ENCODE measurements at regions not wholly inside any gene's neighbourhood (a gene's known extent, or its start where the extent isn't known, plus 50 kb on each side); places are given as distances from the start of the nearest gene placed in this dataset.

DNA sequence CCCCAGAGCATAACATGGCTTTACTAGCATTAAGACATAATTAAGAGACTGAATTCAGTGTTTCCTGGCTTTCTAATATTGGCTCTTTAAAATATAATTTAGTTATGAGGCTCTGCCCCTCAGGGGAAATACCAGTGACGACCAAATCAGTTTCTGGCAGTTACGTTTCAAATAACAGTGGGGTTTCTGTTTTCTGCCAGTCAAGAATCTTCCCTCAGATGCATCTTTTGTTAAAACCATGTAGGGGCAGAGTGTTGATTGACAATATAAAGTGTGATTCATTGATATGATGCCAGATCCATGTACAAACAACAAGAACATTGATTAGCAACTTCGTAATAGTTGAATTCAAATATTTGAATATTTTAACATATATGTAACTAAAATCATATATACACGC, 1169.7 kb downstream of the DIAPH3 start:
- no peaks in the 10 kb centered on the region for H3K36me3 ChIP-seq
- DNase-seq (ENCODE audit: low spot score in 2 of 2): no peak
- H3K4me1 ChIP-seq: no peaks in the 10 kb centered on the region
- H3K27ac ChIP-seq: no peak overlapping the region
- no peak overlapping the region for H3K4me3 ChIP-seq
- H3K27me3 ChIP-seq: no peaks in the 10 kb centered on the region
- TF ChIP-seq, protein P1, sequence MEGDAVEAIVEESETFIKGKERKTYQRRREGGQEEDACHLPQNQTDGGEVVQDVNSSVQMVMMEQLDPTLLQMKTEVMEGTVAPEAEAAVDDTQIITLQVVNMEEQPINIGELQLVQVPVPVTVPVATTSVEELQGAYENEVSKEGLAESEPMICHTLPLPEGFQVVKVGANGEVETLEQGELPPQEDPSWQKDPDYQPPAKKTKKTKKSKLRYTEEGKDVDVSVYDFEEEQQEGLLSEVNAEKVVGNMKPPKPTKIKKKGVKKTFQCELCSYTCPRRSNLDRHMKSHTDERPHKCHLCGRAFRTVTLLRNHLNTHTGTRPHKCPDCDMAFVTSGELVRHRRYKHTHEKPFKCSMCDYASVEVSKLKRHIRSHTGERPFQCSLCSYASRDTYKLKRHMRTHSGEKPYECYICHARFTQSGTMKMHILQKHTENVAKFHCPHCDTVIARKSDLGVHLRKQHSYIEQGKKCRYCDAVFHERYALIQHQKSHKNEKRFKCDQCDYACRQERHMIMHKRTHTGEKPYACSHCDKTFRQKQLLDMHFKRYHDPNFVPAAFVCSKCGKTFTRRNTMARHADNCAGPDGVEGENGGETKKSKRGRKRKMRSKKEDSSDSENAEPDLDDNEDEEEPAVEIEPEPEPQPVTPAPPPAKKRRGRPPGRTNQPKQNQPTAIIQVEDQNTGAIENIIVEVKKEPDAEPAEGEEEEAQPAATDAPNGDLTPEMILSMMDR (IDR thresholded peaks at IDR 0.05): no peak
- H3K9me3 ChIP-seq: no peaks in the 10 kb centered on the region
- 53 to 55% methylated on average over 4 of the region's 4 CpGs for WGBS, 2 donors

DNA sequence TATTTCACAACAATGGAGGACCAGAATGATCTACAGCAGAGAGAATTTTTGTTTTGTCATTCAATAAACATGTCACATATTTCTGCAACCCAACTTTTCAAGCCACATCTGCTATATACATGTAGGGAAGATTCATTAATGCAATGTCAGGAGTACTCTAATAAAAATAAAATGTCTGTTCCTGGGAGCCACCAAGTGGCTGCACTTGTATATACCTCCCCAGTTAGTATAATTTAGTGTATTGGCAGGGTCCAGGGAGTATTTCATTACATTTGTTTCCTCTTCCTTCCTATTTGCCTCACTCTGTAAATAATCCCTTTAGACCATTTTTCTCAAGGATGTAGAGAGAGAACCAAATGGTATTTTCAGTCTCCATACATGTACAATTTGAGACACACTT, 1169.0 kb downstream of the DIAPH3 start:
- Histone ChIP-seq H3K27ac (no peak overlapping the region), H3K4me1 (no peaks in the 10 kb centered on the region), H3K9me3 (no peaks in the 10 kb centered on the region), H3K27me3 (no peaks in the 10 kb centered on the region), H3K4me3 (no peak overlapping the region), H3K36me3 (no peaks in the 10 kb centered on the region)
- TF ChIP-seq, protein P1 (IDR thresholded peaks at IDR 0.05): no peak
- TF ChIP-seq POLR2A (IDR thresholded peaks at IDR 0.05) (no peak), EP300 (IDR thresholded peaks at IDR 0.05) (no peak)
- no peak for DNase-seq (ENCODE audit: low spot score in 2 of 2)

DNA sequence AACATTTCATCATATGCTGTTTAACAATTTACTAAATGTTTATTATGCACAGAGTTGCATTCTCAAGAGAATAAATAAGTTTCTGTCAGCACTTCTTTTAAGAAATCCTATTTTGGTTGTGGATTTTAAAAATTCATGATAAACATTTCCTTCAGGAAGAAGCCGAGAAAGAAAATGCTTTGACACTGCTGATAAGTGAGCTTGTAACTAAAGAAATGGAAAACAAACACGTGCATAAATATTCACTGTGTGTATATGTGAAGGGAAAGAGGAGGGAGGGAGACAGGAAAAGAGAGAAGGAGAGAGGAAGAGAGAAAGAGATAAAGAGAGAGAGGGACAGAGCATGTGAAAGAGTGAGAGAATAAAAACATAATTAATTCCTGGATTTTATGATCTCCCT, 1165.0 kb downstream of the DIAPH3 start:
- no peaks in the 10 kb centered on the region for H3K27me3 ChIP-seq
- no peaks in the 10 kb centered on the region for H3K4me1 ChIP-seq
- no peak overlapping the region for H3K27ac ChIP-seq
- DNase-seq (ENCODE audit: low spot score in 2 of 2): no peak
- WGBS, 2 donors: 35 to 41% methylated on average over 2 of the region's 2 CpGs
- TF ChIP-seq EP300 (IDR thresholded peaks at IDR 0.05) (no peak), POLR2A (IDR thresholded peaks at IDR 0.05) (no peak)
- TF ChIP-seq, protein P1 (IDR thresholded peaks at IDR 0.05): no peak
- peaks cover 0 to 5% (median 0%) of the 10 kb centered on the region in 4 donors for H3K9me3 ChIP-seq
- H3K36me3 ChIP-seq: no peaks in the 10 kb centered on the region
- no peak overlapping the region for H3K4me3 ChIP-seq

DNA sequence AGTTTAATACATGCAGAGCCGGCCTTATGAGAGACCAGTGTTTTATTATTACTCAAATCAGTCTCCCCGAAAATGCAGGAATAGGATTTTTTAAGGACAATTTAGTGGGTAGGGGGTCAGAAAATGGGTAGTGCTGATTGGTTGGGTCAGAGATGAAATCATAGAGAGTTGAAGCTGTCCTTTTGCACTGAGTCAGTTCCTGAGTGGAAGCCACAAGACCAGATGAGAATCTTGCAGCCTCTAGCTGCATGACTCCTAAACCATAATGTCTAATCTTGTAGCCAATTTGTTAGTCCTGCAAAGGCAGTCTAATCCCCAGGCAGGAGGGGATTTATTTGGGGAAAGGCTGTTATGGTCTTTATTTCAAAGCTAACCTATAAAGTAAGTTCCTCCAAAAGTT, 1163.9 kb downstream of the DIAPH3 start:
- TF ChIP-seq, protein P1 (IDR thresholded peaks at IDR 0.05): no peak
- no peak for TF ChIP-seq EP300 (IDR thresholded peaks at IDR 0.05)
- TF ChIP-seq POLR2A (IDR thresholded peaks at IDR 0.05): no peak
- DNase-seq (ENCODE audit: low spot score in 2 of 2): no peak
- Histone ChIP-seq H3K27ac (no peak overlapping the region), H3K9me3 (peaks cover 0 to 8% (median 0%) of the 10 kb centered on the region in 4 donors), H3K36me3 (no peaks in the 10 kb centered on the region), H3K4me1 (no peaks in the 10 kb centered on the region), H3K4me3 (no peak overlapping the region), H3K27me3 (no peaks in the 10 kb centered on the region)
- WGBS, 2 donors: 94 to 95% methylated on average over 2 of the region's 2 CpGs

DNA sequence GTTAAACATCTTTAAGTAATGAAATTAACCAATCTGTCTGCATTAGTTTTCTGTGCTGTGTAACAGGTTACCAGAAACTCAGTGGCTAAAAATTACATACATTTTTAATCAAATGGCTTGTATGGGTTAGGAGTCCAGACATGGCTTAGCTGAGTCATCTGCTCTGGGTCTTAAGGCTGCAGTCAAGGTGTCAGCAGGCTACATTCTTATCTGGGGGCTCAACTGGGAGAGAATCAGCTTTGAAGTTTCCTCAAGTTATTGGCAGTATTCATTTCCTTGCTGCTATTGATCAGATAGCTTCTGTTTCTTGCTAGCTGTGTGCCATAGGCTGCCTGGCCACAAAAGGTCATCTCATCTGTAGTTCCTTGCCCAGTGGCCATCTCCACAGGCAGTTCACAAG, 1163.0 kb downstream of the DIAPH3 start:
- no peak for DNase-seq (ENCODE audit: low spot score in 2 of 2)
- no peak overlapping the region for H3K27ac ChIP-seq
- TF ChIP-seq POLR2A (IDR thresholded peaks at IDR 0.05) (no peak), EP300 (IDR thresholded peaks at IDR 0.05) (no peak)
- TF ChIP-seq, protein P1 (IDR thresholded peaks at IDR 0.05): no peak
- H3K27me3 ChIP-seq: no peaks in the 10 kb centered on the region
- H3K36me3 ChIP-seq: no peaks in the 10 kb centered on the region
- peaks cover 0 to 8% (median 0%) of the 10 kb centered on the region in 4 donors for H3K9me3 ChIP-seq
- H3K4me1 ChIP-seq: no peaks in the 10 kb centered on the region
- no peak overlapping the region for H3K4me3 ChIP-seq

Measured in tibial nerve (tissue), 4 donors.